ENCODE measurements at regions not wholly inside any gene's neighbourhood (a gene's known extent, or its start where the extent isn't known, plus 50 kb on each side); places are given as distances from the start of the nearest gene placed in this dataset.
"Not testable (repeated sequence)": the region's sequence is repeated elsewhere in the genome, so short reads cannot be mapped to it uniquely, and the experiment has no call there.

GRCh38 chr16:25601306-25601705 is 90.5 kb upstream of the HS3ST4 start:
- TF ChIP-seq CTCF, POLR2A (IDR thresholded peaks at IDR 0.05): not testable (repeated sequence)
